ENCODE measurements at regions not wholly inside any gene's neighbourhood (a gene's known extent, or its start where the extent isn't known, plus 50 kb on each side); places are given as distances from the start of the nearest gene placed in this dataset.

DNA sequence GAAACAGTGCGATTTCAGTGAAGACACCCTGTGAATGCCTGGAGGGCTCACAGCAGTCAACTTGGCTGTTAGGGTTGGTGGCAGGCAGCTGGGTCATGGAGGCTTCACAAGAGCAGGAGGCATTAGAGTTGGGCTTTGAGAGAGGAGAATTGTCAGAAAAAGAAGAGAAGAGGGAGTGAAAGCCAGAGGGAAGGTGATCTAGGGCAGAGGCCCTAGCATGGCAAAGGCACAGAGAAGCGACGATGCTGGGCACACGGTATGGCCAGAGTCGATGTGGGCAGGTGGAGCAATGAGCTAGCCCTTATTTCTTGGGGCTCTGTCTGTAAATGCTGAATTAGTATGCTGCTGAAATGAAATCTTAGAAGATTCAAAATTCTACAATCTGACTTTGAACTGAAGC is 52.6 kb upstream of the OLFM4 start:
- no peak for DNase-seq (ENCODE audit: low read depth, low spot score)

GRCh38 chr13:52975161-52975560 is 53.5 kb upstream of the OLFM4 start:
- no peak for DNase-seq (ENCODE audit: low read depth, low spot score)

GRCh38 chr13:52974711-52975110 is 53.9 kb upstream of the OLFM4 start:
- no peak for DNase-seq (ENCODE audit: low read depth, low spot score)

DNA sequence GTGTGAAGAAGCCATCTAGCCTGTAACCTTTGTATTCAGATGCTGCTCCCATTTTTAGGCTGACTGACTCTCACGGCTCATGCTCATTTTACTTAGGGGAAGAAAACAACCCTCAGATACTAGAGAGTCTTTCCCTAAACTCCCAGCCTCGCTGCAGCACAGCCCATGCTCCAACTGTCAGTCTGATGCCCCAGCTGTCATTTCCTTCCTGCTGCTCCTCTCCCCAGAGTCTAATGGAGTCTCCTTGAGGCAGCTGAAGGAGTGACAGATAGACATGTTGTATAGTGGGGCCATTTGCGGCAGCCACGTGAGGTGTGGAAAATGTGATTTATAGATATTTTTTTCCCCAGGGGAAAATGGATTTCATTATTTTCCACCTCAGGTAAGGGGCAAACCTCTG is 59.2 kb upstream of the OLFM4 start:
- no peak for DNase-seq (ENCODE audit: low read depth, low spot score)

- DNase-seq (ENCODE audit: low read depth, low spot score) = peak; percentile 4
Observed at GRCh38 chr13:52968074-52968700, 60.4 kb upstream of the OLFM4 start.

DNA sequence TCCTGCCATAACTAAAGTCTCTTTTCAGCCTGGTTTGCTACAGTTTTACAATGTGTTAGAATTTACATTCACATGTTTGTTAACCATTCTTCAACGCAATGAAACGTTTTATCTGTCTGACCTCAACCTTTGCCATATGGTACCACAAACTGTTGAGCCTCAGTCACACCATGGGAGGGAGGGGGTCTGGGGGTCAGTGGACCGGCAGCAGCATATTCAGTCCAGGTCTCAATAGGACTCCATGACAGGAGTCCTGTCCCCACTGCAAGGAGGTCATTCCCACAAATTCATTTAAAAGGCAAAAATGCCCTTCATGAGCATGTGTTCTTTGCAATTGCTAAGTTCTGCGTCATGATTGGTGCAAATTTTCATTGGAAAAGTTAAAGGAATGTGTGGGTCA is 66.6 kb upstream of the OLFM4 start:
- no peak for DNase-seq (ENCODE audit: low read depth, low spot score)

DNA sequence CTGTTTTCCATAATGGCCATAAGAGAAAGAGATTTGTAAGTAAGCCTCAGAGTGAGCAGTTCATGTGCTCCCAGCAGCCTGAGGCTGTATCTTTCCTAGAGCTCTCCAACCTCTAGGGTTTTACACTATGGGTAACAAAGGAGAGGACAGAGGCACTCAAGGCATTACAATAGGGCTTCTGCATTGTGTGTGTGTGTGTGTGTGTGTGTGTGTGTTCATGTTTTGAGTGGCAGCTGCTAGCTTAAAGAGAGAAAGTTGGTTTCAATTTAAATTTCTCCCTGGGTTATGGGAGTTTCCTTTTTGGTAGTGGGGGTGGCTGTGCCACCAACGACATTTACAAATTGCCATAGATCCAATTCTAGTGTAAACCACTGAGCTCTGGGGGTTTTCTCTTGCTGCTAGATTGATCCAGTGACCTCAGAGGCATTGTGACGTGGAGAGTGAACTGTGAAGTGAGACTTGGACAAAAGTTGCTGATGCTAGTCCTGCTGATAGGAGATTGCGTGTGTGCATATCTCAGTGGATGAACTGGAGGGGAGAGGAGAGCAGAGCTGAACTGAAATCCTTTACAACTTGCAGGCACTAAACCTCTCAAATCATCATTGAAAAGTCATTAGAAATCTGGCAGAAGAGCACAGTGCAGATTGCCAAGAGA is 67.2 kb upstream of the OLFM4 start:
- DNase-seq (ENCODE audit: low read depth, low spot score) = no peak

GRCh38 chr13:52955472-52955874 is 73.1 kb upstream of the OLFM4 start:
- DNase-seq (ENCODE audit: low read depth, low spot score) = no peak

DNA sequence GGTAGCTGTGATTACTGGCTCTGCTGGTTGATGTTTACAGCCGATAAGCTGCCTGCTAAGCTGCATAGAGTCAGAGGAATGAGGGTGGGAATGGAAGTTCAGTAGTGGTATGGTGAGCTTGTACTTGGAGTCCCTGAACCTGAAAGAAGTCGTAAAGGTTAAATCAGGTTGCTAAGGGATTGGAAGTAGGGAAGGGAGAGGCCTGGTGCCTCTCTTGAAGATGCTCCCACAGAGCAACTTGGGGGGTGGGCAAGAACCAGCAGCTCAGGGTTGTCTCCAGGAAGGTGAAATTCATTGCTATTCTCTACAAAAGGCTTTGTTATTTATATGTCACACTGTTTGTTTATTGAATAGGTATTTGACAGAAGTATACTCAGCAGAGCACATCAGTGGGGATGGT is 73.8 kb upstream of the OLFM4 start:
- DNase-seq (ENCODE audit: low read depth, low spot score) = no peak

- no peak for DNase-seq (ENCODE audit: low read depth, low spot score)
Observed at GRCh38 chr13:52950436-52950956, 78.1 kb upstream of the OLFM4 start.

DNA sequence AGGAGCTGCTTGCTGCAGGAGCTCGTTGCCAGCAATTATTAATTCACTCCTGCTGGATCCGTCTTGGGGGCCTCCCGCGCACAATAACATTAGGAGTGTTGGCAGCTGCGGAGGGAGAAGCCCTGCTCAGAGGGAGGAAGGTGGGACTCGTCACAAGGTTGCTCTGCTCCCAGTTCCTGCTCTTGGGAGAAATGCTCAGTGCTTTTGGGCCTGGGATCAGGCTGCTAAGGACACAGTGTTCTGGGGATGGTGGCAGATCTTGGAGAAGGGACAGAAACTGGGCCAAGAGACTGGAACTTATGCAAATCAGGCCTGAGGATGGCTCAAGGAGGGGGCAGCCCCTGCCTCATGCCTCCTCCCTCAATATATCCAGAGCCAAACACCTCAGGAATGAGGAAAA is 78.9 kb upstream of the OLFM4 start:
- no peak for DNase-seq (ENCODE audit: low read depth, low spot score)

GRCh38 chr13:52949044-52949443 is 79.6 kb upstream of the OLFM4 start:
- DNase-seq (ENCODE audit: low read depth, low spot score) = no peak

DNA sequence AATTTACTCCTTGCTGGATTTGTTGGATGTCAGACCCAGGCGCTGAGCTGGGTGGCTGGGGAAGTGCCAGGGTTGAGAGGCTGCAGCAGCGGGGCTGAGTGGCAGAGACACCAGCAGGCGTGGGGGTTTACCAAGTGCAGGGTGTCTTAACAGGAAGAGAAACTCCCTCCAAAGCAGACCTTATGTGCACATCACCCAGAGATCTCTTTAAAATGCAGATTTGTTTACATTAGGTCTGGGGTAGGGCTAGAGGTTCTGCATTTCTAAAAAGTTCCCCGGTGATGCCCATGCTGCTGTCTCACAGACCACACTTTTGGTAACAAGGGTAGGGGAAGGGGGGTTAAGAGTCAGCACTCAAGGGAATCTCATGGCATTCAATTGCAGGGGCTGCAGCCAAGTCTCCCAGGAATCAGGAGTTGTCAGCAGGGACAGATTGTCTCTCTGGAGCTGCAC is 80.7 kb upstream of the OLFM4 start:
- no peak for DNase-seq (ENCODE audit: low read depth, low spot score)

GRCh38 chr13:52945348-52945747 is 83.3 kb upstream of the OLFM4 start:
- DNase-seq (ENCODE audit: low read depth, low spot score) = no peak

DNA sequence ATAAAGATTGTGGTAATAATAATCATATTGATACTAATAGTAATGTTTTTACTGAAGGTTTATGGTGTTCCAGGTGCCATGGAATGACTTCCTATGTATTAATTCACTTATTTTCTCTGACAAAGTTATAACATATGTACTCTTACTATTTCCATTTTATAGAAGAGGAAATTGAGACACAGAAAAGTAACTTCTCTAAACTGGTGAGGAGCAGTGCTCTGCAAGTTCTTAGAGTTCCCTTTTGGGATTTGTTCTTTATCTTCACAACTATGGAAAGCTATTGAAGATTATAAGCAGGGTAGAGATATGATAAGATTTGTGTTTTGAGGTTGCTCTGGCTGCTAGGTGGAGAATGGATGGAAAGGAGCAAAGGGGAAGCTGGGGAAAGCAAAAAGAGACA is 83.9 kb upstream of the OLFM4 start:
- DNase-seq (ENCODE audit: low read depth, low spot score) = no peak

DNA sequence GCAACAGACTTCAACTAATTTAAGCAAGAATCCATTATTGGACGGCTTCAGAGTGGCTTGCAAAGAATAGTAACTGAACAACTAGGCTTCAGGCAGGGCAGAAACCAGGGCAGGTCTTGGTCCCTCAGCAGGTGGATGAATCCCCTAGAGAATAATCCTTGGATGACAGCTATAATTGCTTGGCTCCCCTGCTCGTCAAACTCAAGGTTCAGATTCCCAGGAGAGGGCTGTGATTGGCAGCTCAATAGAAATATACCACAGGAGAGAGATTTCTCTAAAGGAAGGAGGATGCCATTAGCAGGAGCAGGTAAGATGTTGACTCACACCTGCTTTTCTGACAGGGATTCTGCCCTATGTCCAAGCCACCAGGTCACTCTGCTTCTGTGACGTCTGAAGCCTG is 89.6 kb upstream of the PCDH8 start:
- DNase-seq (ENCODE audit: low read depth, low spot score) = no peak

DNA sequence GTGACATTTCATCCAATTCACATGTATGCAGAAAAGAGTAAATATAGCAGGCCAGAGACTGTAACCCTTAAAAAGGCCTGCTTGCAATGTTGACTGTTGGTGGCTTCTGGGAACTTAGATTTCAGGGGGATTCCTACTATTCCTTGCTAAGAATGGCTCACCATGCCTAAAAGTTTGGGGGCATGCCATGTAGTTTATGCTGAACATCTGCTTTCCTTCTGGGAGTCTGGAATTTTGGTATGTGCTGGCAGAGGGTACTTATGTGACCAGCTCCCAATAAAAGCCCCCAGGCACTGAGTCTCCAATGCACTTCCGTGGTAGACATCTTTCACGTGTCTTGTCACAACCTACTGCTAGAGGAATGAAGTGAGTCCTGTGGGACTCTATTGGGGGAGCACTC is 88.4 kb upstream of the PCDH8 start:
- DNase-seq (ENCODE audit: low read depth, low spot score) = no peak

- DNase-seq (ENCODE audit: low read depth, low spot score) = no peak
Observed at GRCh38 chr13:52934258-52934657, 85.8 kb upstream of the PCDH8 start.

- DNase-seq (ENCODE audit: low read depth, low spot score) = no peak
Observed at GRCh38 chr13:52933547-52934210, 85.2 kb upstream of the PCDH8 start.

DNA sequence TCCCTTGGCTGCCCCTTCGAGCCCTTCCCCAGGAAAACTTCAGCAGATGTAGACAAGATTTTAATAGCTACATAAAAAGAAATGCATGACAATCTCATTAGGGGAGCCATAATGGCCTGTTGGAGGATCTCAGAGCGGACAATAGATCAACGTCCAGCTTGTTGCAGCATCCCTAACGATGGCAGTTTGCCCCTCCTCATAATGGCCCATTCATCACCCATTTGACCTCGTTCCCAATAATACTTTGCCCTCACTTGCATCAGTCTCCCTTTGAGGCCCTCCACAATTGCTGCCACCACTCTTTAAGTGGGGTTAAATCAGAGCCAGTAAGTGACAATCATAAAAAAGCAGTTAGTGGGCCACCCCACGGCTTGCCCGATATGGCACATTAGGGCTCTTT is 84.7 kb upstream of the PCDH8 start:
- no peak for DNase-seq (ENCODE audit: low read depth, low spot score)

GRCh38 chr13:52932649-52933048 is 84.2 kb upstream of the PCDH8 start:
- no peak for DNase-seq (ENCODE audit: low read depth, low spot score)

DNA sequence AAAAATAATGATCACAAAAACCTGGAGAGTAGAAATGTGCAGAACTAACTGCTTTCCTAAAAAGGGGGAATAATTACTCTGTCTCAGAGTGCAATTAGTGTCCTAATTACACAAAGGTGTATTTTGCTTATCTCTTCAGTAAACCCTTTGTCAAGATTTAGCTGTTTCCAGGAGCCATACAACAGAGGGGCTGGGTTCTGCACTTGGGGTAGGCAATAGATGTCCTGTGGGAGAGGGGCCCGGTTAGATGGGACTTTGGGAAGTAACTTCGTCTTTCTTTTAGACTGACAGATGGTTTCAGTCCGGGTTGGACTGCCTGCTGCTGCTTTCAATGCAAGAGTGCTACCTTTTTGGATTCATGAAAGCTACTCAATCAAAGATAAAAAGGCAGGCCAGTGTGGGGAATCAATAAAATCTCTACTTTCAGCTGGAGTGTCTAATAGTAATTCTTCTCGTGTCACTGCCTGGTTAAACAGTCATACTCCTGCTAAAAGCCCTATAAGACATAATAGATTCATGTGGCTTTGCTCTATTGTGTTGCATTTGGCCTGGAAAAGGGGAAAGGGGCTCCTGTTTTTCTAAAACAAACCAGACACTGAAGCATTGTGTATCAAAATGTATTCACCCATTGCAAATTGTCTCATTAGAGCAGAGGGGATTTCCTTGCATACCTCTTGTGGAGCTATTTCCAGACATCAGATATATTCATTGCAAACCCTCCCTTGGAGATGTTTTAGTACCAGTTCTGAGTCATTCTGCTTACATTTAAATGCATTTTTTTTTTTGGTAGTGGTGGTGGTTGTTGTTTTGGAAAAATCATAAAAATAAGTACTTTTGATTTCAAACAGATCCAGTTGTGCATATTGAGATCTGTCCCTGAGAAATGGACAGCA is 83.3 kb upstream of the PCDH8 start:
- no peak for DNase-seq (ENCODE audit: low read depth, low spot score)

Data from smooth muscle cell of the brain vasculature (primary cell).